Activated CD4-positive, alpha-beta T cell treated with anti-CD3 and anti-CD28 coated beads for 4 hours (primary cell): ENCODE measurements at regions not wholly inside any gene's neighbourhood (a gene's known extent, or its start where the extent isn't known, plus 50 kb on each side); places are given as distances from the start of the nearest gene placed in this dataset.
"Not testable (repeated sequence)": the region's sequence is repeated elsewhere in the genome, so short reads cannot be mapped to it uniquely, and the experiment has no call there.

Source experiments
- DNase-seq, 2 donors: peaks; one replicate each; pipeline ENCODE4 v3.0.0-alpha.2; 2020

GRCh38 chr12:94916663-94917062 is 86.8 kb downstream of the NDUFA12 start:
- no peak for DNase-seq

DNA sequence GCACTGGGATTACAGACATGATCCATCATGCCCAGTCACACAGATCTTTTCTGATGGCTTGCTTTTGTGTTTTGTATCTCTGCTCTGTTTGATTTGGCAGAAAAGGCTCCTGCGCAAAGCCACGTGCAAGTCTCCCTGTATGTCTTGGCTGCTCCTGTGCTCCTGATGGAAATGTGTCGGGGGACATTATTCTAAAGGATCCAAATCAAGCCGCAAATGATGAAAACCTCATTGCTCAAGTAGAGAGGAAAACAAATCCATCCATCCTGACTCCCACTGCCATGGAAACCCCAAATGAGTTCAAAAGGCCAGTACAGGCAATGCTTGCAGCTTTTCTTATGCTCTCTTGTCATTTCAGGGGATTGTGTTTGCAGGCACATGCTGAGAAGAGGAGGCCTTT is 93.8 kb downstream of the NDUFA12 start:
- no peak for DNase-seq

- DNase-seq = not testable (repeated sequence)
Observed at GRCh38 chr12:94905749-94906148, 97.7 kb downstream of the NDUFA12 start.

GRCh38 chr12:94900496-94900895 is 103.0 kb downstream of the NDUFA12 start:
- DNase-seq = no peak

- DNase-seq = no peak
Observed at GRCh38 chr12:94898388-94898787, 105.1 kb downstream of the NDUFA12 start.

- no peak for DNase-seq
Observed at GRCh38 chr12:94892544-94893267, 110.8 kb downstream of the NDUFA12 start.

DNA sequence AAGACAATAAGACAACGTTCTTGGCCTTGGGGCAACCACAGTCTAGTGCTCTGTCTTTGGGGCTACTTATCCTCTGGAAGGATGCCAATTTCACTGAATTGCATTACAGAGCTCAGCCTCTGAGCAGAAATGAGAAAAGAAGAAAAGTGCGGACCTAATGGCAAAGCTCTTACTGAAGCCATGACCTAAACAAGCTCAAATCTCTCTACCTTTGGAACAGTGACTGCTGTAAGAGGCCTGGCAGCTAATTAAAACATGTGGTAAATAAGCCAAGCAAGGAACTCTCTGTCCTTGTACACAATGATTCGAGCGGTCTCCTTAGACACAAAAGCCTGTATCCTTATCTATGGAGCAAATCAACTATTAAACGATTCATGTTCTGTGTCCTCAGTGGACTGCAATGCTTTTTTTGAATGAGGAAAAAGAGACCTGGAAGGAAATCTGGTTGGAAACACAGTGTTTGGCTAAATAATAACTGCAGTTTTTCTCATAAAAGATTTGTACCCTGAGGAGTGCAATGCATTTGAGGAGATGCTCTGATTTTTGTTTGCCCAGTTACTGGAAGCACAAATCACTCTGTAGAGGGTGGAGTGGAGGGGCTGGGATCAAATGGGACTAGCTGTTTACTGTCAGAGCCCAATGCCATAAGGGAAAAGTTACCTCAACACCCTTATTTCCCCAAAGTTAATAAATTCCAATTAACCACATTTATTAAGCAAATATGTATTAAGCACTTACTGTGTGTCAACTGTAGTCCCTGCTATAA is 113.9 kb downstream of the NDUFA12 start:
- no peak for DNase-seq

DNA sequence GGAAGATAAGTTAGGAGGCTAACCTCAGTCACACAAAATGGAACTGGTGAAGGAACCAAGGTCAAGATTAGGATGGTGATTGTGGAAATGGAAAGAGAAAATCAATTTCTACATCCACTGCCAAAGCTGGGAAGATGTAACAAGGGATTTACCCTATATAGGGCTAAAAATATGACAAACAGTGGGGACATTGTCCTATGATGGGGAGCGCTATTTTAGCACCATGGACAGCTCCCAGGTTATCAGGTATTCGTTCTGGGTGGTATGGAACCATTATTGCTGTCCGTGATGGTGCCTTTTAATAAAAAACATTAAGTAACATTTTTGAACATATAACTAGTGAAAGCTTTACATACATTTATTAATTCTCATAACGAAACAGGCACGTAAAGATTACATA is 124.0 kb downstream of the NDUFA12 start:
- no peak for DNase-seq

DNA sequence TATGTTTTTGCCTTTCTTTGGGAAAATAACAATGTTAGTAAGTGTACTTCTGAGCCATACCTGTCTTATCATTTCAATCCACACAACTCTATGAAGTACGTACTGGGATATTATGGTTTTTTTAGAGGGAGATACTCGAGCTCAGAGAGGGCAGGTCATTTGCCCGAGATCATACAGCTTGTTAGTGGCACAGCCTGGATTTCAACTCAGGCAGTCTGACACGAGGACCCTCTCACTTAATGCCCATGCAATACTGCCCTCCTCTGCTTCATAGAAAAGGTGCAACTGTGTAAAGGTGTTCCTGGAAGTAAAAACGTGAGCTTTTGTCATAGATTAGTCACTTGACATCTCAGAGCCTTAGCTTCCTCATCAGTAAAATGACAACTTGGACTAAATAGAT is 128.0 kb downstream of the NDUFA12 start:
- no peak for DNase-seq

DNA sequence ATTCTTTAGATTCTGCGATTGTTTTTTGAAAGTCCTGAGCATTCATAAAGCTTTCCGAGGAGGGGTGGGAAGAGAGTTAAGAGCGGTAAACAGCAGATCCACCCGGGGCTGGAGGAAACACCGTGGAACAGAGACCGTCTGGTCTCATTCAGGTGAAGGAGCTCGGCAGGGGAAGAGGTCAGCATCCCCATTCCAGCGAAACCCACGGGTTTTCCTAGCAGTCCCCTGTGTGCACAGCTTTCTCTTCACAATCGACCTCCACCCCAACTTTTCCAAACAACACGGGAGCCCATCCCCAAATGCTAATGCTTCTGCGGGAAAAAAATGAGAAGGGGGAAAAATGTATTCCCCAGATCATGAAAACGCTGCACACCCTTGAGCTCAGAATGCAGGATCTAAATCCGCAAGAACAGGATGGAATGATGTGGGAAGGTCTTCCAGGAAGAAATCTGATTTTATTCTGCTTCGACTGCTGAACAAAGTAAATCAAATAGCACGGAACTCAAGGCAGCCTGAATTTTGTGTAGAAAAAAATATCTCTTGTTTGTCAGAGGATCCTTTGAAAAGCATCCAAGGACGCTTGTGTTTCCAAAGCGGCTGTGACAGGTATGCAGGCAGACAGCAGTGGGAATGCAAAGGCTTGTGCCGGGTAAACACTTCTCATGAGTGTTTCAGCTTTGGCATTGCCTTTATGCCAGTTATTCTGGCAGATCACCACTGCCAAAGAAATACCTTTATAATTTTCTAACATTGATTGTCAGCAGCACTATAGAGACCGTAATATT is 128.8 kb downstream of the NDUFA12 start:
- no peak for DNase-seq

- DNase-seq = no peak
Observed at GRCh38 chr12:94873734-94874517, 129.6 kb downstream of the NDUFA12 start.

DNA sequence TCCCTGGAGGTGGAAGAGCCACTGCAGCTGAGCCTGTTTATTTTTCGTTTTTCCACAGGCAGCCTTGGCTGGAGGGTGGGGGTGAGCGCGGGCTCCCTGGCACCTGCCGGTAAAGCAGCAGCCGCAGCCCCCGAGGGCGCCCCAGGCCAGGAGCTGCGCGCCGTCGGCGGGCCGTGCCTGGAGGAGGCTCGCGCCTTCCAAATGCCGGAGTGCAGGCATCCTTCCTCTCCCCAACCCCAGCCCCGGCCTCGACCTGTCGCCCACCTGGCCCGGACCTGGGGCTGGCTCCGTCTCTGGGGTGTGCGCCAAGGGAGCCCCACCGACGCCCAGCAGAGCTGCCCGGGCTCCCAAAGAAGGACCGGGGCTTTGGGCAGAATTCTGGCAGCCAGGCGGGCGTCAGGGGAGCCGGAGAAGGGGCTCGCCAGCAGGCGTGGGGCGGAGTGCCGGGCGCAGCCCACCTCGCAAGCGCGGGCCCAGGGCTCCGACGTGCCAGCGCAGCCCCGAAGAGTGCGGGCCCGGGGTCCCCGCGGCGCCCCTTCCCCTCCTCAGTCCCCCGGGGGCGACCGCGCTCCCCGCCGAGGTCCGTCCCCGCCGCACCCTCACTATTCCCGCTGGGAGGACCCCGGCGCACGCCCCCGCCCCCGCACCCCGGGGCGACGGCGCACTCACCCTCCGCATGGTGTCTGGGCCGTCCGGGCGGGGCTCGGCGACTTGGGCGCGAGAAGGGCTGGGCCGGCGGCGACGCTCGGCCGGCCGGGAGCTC is 130.3 kb downstream of the NDUFA12 start:
- no peak for DNase-seq

DNA sequence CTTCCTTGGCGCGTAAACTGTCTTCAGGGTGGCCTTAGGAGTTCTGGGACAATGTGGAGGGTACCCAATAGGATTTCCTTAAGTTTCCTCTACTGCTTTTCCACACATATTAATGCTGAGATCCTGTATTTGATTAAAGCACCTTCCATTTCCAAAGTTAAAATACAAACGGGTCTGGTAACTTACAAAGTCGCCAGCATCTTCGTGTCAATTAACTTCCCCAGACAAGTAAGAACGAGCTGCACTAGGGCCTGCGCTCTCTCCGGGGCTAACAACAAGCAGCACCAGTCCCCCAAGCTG is 130.9 kb downstream of the NDUFA12 start:
- no peak for DNase-seq

GRCh38 chr12:94872007-94872653 is 131.4 kb downstream of the NDUFA12 start:
- DNase-seq = no peak

- no peak for DNase-seq
Observed at GRCh38 chr12:94870511-94870910, 133.0 kb downstream of the NDUFA12 start.

DNA sequence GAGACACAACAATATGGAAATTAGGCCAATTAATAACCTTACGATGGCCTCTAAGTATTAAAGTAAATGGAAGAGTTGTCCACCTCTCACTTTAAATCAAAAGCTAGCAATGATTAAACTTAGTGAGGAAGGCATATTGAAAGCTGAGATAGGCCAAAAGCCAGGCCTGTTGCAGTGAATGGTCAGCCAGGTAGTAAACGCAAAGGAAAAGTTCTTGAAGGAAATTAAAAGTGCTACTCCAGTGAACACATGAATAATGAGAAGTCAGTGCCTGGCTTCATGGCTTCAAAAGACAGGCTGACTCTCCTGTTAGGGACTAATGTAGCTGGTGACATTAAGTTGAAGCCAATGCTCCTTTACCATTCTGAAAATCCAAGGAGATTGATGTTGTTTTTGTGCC is 135.3 kb downstream of the NDUFA12 start:
- DNase-seq = no peak

- no peak for DNase-seq
Observed at GRCh38 chr12:94867066-94867855, 136.2 kb downstream of the NDUFA12 start.

- no peak for DNase-seq
Observed at GRCh38 chr12:94864987-94865386, 138.5 kb downstream of the NDUFA12 start.

- no peak for DNase-seq
Observed at GRCh38 chr12:94863321-94864035, 140.0 kb downstream of the NDUFA12 start.

DNA sequence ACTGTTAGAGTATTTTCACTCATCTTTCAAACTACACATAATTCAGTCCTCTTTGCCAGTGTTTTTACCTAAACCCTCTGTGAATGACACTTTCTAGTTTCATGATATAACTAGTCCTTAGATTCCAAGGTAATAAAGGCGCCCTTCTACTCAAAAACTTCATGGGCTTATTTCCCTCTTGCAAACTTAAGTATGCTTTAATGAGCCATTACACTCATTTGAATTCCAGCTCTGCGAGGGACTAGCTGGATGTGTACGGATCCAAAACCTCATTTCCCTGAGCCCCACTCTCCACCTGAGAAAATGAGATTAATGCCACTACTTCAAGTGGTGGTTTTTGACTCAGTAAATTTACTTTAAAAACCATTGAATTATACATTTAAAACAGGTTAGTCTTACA is 141.1 kb downstream of the NDUFA12 start:
- no peak for DNase-seq
